Kidney capillary endothelial cell (primary cell): ENCODE measurements at regions not wholly inside any gene's neighbourhood (a gene's known extent, or its start where the extent isn't known, plus 50 kb on each side); places are given as distances from the start of the nearest gene placed in this dataset.

ENCODE experiments used
- DNase-seq: peaks from one replicate; pipeline ENCODE4 v3.0.0-alpha.2; 2018; ENCODE audit warnings: low spot score

- no peak for DNase-seq
Measured at GRCh38 chr2:19846567-19846966, 55.2 kb downstream of the TTC32 start.

- DNase-seq: no peak
Measured at GRCh38 chr2:19846030-19846429, 55.8 kb downstream of the TTC32 start.

GRCh38 chr2:19845323-19845920, 56.4 kb downstream of the TTC32 start:
- no peak for DNase-seq

GRCh38 chr2:19844750-19845149, 57.0 kb downstream of the TTC32 start:
- no peak for DNase-seq

- no peak for DNase-seq
Measured at GRCh38 chr2:19843992-19844515, 57.7 kb downstream of the TTC32 start.

GRCh38 chr2:19841918-19842693, 59.7 kb downstream of the TTC32 start:
- DNase-seq: no peak

- DNase-seq: no peak
Measured at GRCh38 chr2:19839438-19839837, 62.3 kb downstream of the TTC32 start.

- DNase-seq: no peak
Measured at GRCh38 chr2:19838616-19839015, 63.2 kb downstream of the TTC32 start.

- no peak for DNase-seq
Measured at GRCh38 chr2:19837235-19837766, 64.5 kb downstream of the TTC32 start.

- DNase-seq: no peak
Measured at GRCh38 chr2:19835781-19836281, 66.0 kb downstream of the TTC32 start.

GRCh38 chr2:19833978-19834377, 67.8 kb downstream of the TTC32 start:
- DNase-seq: no peak

GRCh38 chr2:19829672-19830071, 72.1 kb downstream of the TTC32 start:
- DNase-seq: no peak

GRCh38 chr2:19826874-19827273, 74.9 kb downstream of the TTC32 start:
- no peak for DNase-seq

- DNase-seq: no peak
Measured at GRCh38 chr2:19823507-19823906, 78.3 kb downstream of the TTC32 start.

- DNase-seq: no peak
Measured at GRCh38 chr2:19819097-19820065, 82.4 kb downstream of the TTC32 start.

GRCh38 chr2:19818543-19818942, 83.2 kb downstream of the TTC32 start:
- no peak for DNase-seq

GRCh38 chr2:19818039-19818438, 83.7 kb downstream of the TTC32 start:
- no peak for DNase-seq

GRCh38 chr2:19815746-19816145, 86.0 kb downstream of the TTC32 start:
- no peak for DNase-seq

- no peak for DNase-seq
Measured at GRCh38 chr2:19812166-19812565, 89.6 kb downstream of the TTC32 start.

- no peak for DNase-seq
Measured at GRCh38 chr2:19811186-19811585, 90.6 kb downstream of the TTC32 start.

- no peak for DNase-seq
Measured at GRCh38 chr2:19810637-19811036, 91.1 kb downstream of the TTC32 start.

GRCh38 chr2:19810148-19810547, 91.6 kb downstream of the TTC32 start:
- DNase-seq: no peak
